ENCODE measurements at regions not wholly inside any gene's neighbourhood (a gene's known extent, or its start where the extent isn't known, plus 50 kb on each side); places are given as distances from the start of the nearest gene placed in this dataset.
"Not testable (repeated sequence)": the region's sequence is repeated elsewhere in the genome, so short reads cannot be mapped to it uniquely, and the experiment has no call there.

DNA sequence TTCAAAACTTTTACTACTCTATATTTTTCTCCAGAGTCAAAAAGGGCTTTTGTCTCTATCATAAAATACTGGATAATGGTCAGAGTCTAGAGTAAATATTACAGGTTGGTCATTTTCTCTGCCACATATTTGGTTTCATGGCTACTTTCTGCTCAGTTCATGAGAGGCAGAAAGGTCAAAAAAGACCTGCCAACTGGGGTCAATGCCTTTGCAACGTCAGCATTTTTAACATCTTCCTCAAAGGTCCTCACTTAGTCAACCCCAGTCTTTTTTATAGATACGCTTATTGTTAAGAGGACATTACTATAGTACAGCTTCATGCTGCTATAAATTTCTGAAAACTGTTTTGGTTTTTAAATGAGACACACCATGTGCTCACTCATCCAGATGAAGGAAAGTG, 312.1 kb upstream of the ARHGEF26 start:
- no peak overlapping the region for H3K4me3 Mint-ChIP-seq
- TF ChIP-seq, protein P1, sequence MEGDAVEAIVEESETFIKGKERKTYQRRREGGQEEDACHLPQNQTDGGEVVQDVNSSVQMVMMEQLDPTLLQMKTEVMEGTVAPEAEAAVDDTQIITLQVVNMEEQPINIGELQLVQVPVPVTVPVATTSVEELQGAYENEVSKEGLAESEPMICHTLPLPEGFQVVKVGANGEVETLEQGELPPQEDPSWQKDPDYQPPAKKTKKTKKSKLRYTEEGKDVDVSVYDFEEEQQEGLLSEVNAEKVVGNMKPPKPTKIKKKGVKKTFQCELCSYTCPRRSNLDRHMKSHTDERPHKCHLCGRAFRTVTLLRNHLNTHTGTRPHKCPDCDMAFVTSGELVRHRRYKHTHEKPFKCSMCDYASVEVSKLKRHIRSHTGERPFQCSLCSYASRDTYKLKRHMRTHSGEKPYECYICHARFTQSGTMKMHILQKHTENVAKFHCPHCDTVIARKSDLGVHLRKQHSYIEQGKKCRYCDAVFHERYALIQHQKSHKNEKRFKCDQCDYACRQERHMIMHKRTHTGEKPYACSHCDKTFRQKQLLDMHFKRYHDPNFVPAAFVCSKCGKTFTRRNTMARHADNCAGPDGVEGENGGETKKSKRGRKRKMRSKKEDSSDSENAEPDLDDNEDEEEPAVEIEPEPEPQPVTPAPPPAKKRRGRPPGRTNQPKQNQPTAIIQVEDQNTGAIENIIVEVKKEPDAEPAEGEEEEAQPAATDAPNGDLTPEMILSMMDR (IDR thresholded peaks at IDR 0.05) = no peak
- H3K9me3 Mint-ChIP-seq = peaks cover 11% of the 10 kb centered on the region
- H3K27ac Mint-ChIP-seq = no peak overlapping the region
- no peak for DNase-seq
- no peaks in the 10 kb centered on the region for H3K27me3 Mint-ChIP-seq (ENCODE audit: insufficient read depth)
- no peaks in the 10 kb centered on the region for H3K36me3 Mint-ChIP-seq (ENCODE audit: low read depth)
- no peaks in the 10 kb centered on the region for H3K4me1 Mint-ChIP-seq (ENCODE audit: low read depth)

DNA sequence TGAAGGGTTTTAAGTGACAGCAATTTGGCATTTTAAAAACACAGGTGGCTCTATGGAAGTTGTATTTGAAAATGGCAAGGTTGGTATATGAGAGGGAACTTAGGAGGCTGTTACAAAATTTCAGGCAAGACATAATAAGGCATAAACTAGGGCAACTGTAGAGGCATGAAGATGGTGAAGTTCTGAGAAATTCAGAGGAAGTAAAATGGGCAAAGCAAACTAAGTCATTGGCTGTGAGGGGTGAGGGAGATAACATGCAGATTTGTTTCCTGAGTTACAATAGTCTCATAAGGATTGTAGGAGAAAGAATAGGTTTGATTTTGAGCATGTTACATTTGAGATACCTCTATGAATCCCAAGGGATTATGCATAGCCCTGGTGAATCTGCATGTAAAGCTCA, 302.9 kb upstream of the ARHGEF26 start:
- TF ChIP-seq, protein P1 (IDR thresholded peaks at IDR 0.05) = no peak
- Mint-ChIP-seq H3K4me3 (no peak overlapping the region), H3K4me1 (ENCODE audit: low read depth) (no peaks in the 10 kb centered on the region), H3K27me3 (ENCODE audit: insufficient read depth) (no peaks in the 10 kb centered on the region), H3K9me3 (peaks cover 19% of the 10 kb centered on the region), H3K27ac (no peak overlapping the region), H3K36me3 (ENCODE audit: low read depth) (no peaks in the 10 kb centered on the region)
- no peak for DNase-seq

DNA sequence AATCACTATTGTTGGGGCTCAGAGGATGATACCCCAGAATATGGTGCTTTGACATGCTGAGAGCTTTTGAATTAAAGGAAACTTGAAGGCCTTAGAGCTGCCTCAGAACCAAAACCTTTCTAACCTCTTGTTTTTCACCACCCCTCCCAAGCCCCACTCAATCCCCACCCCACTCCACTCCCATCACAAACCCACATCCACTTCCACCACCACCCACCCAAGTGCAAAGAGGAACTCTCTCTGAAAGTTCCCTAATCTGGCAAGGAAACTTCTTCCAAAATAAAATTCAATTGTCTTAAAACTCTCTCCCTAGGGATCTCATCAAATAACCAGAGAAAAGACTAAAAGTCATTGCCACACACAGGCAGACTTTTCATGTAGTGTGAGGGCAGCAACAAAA, 301.2 kb upstream of the ARHGEF26 start:
- no peak for DNase-seq

DNA sequence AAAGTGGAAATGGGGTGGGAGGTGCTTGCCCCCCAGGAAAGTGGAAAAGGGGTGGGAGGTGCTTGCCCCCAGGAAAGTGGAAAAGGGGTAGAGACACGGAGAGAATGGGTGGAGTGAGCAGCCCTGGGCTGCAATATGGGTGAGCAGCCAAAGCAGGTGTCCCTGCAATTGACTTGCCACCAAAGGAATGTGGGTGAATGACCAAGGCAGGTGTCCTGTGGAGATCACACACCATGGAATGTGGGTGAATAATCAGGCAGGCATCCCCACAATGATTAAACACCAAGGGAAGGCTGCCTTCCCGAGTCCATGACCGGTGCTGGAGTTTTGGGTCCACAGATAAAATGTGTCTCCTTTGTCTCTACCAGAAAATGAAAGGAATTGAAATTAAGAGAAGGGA, 292.8 kb upstream of the ARHGEF26 start:
- not testable (repeated sequence) for DNase-seq; H3K4me1 Mint-ChIP-seq (ENCODE audit: low read depth); H3K27ac Mint-ChIP-seq; H3K4me3 Mint-ChIP-seq; H3K27me3 Mint-ChIP-seq (ENCODE audit: insufficient read depth); H3K36me3 Mint-ChIP-seq (ENCODE audit: low read depth)
- peaks cover 35% of the 10 kb centered on the region for H3K9me3 Mint-ChIP-seq

More for the DNA sequence above, 301.2 kb upstream of the ARHGEF26 start:
- H3K27ac Mint-ChIP-seq = no peak overlapping the region
- no peaks in the 10 kb centered on the region for H3K27me3 Mint-ChIP-seq (ENCODE audit: insufficient read depth)
- H3K4me1 Mint-ChIP-seq (ENCODE audit: low read depth) = no peaks in the 10 kb centered on the region
- no peaks in the 10 kb centered on the region for H3K36me3 Mint-ChIP-seq (ENCODE audit: low read depth)
- H3K9me3 Mint-ChIP-seq = peaks cover 23% of the 10 kb centered on the region
- no peak overlapping the region for H3K4me3 Mint-ChIP-seq
- TF ChIP-seq, protein P1 (IDR thresholded peaks at IDR 0.05) = no peak

DNA sequence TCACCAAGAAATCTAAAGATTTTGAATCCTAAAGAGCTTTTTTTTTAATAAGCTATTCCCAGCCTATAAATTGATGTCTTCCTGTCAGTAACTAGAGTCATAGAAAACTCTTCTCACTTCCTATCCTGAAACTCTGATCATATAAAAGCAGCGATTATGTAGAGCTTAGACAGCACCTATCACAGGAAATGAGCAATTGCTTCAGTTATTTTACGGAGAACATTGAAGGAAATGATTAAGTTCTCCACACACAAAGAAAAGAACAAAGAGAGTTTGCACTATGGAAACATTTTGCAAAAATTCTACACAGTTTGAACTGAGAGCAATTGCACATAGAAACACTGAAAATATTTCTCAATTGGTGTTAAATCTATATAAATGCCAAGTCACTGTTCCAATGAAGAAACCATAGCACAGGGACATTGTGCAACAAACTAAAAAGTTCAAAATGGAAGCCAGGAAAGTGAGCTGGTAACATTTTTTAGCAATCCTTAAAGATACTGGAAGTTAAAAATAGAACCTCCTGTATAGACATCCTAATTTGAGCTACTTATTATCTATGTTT, 291.5 kb upstream of the ARHGEF26 start:
- H3K4me1 Mint-ChIP-seq (ENCODE audit: low read depth) = no peaks in the 10 kb centered on the region
- no peaks in the 10 kb centered on the region for H3K27me3 Mint-ChIP-seq (ENCODE audit: insufficient read depth)
- H3K27ac Mint-ChIP-seq = no peak overlapping the region
- DNase-seq = no peak
- H3K9me3 Mint-ChIP-seq = peaks cover 33% of the 10 kb centered on the region
- H3K36me3 Mint-ChIP-seq (ENCODE audit: low read depth) = peaks cover 9% of the 10 kb centered on the region; the same call in 1 of the 2 replicates
- H3K4me3 Mint-ChIP-seq = no peak overlapping the region
- TF ChIP-seq, protein P1 (IDR thresholded peaks at IDR 0.05) = no peak

DNA sequence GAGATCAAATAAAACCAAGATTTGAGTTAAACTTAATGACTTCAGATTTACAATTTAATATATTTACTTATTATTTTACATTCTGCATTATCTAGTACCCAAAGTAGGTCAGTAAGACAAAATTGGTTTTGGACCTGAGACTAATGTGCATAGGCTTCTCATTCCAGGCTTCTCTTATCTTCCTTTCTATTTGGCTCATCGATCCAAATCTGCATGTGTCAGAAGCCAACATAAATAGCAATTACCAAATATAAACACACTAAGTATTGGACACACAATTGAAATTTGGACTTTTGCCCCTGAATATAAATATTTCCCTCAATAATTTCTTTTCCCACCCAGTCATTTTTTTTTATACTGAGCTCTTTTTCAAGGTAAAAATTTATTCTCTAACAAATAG, 290.6 kb upstream of the ARHGEF26 start:
- H3K9me3 Mint-ChIP-seq = peaks cover 28% of the 10 kb centered on the region
- peaks cover 9% of the 10 kb centered on the region; the same call in 1 of the 2 replicates for H3K36me3 Mint-ChIP-seq (ENCODE audit: low read depth)
- no peaks in the 10 kb centered on the region for H3K4me1 Mint-ChIP-seq (ENCODE audit: low read depth)
- no peak overlapping the region for H3K27ac Mint-ChIP-seq
- no peak for DNase-seq
- no peaks in the 10 kb centered on the region for H3K27me3 Mint-ChIP-seq (ENCODE audit: insufficient read depth)
- H3K4me3 Mint-ChIP-seq = no peak overlapping the region
- TF ChIP-seq, protein P1 (IDR thresholded peaks at IDR 0.05) = no peak
